HepG2 (cell line): ENCODE measurements at regions not wholly inside any gene's neighbourhood (a gene's known extent, or its start where the extent isn't known, plus 50 kb on each side); places are given as distances from the start of the nearest gene placed in this dataset.

Source experiments
- ATAC-seq: fragments of 200-7000 bp; cut with Tn5 transposase; 3 replicates; pipeline ENCODE4 v1.9.1; 2020; ENCODE audit warnings: mild to moderate bottlenecking, moderate library complexity
- BruUV-seq: library from RNA; stranded (reverse); fragments of 400-500 nt; replicated peaks from 2 replicates; lab custom pipeline; 2021; lab: Mats Ljungman, UMichigan
- CTCF ChIA-PET: fragments of 300-600 bp; formaldehyde crosslinking; extraction: SDS; loops from one replicate; lab custom pipeline; 2021; ENCODE audit warnings: low total read pairs, inconsistent platforms, low intra/inter-chr PET ratio; lab: Yijun Ruan, JAX
- POLR2A ChIA-PET: fragments of 350-600 bp; sonication (Branson Sonifier 250); formaldehyde crosslinking; loops from one replicate; lab custom pipeline; 2020; ENCODE audit warnings: antibody characterized with exemption, inconsistent platforms; lab: Yijun Ruan, JAX
- DNase-seq: peaks from one replicate; pipeline ENCODE4 v3.0.0-alpha.2; 2015; ENCODE audit warnings: low spot score
- FAIRE-seq: peaks from 3 replicates; lab custom pipeline; 2011; peaks lifted over from hg19 to GRCh38; lab: Jason Lieb, UNC
- H2AFZ ChIP-seq: one replicate; pipeline ENCODE4 v1.6.1; 2011; ENCODE audit warnings: low read length, inconsistent platforms
- H3K27ac ChIP-seq: fragments of 300-600 bp; 3 replicates; pipeline ENCODE4 v1.8.0; 2011; ENCODE audit warnings: mixed run types, mild to moderate bottlenecking, mixed read lengths, low read length, inconsistent platforms; ENCODE audit not compliant: insufficient read depth; ENCODE audit errors: extremely low read length
- H3K27me3 ChIP-seq, 2 experiments: fragments of 200-600 bp in 1 of 2; 2 replicates in 1 of 2; 3 replicates in 1 of 2; pipeline versions ENCODE4 v1.6.0 to v1.8.0; 2011; ENCODE audit warnings: low read length in 2 of 2, mild to moderate bottlenecking in 2 of 2, moderate library complexity in 2 of 2, inconsistent platforms in 1 of 2; ENCODE audit not compliant: insufficient read depth in 2 of 2, control insufficient read depth in 1 of 2
- H3K36me3 ChIP-seq, 2 experiments: fragments of 200-600 bp in 1 of 2; replicated peaks in 1 of 2; 2 replicates in 1 of 2; 3 replicates in 1 of 2; pipeline versions ENCODE4 v1.5.1 to v1.8.0; 2011; ENCODE audit warnings: low read length in 2 of 2, inconsistent platforms in 1 of 2; ENCODE audit not compliant: insufficient read depth in 2 of 2, control insufficient read depth in 1 of 2
- H3K4me1 ChIP-seq: 2 replicates; pipeline ENCODE4 v1.5.1; 2012; ENCODE audit warnings: low read length, inconsistent platforms; ENCODE audit not compliant: insufficient read depth
- H3K4me2 ChIP-seq: 2 replicates; pipeline ENCODE4 v1.6.0; 2011; ENCODE audit warnings: low read depth, low read length, inconsistent platforms
- H3K4me3 ChIP-seq, 3 experiments: fragments of 200-600 bp in 1 of 3; sonication (generic), shearing (Covaris generic) in 1 of 3; replicated peaks in 1 of 3; 2 replicates each; pipeline ENCODE4 v1.5.1; 2011 to 2016; ENCODE audit warnings: low read length in 3 of 3, inconsistent platforms in 2 of 3, low read depth in 2 of 3, mild to moderate bottlenecking in 2 of 3, control low read depth in 1 of 3, mixed read lengths in 1 of 3; ENCODE audit not compliant: insufficient read depth in 1 of 3
- H3K79me2 ChIP-seq: one replicate; pipeline ENCODE4 v1.6.1; 2011; ENCODE audit warnings: low read length, inconsistent platforms; ENCODE audit not compliant: insufficient read depth
- H3K9ac ChIP-seq: 2 replicates; pipeline ENCODE4 v1.6.0; 2011; ENCODE audit warnings: mild to moderate bottlenecking, low read depth, low read length, inconsistent platforms; ENCODE audit not compliant: insufficient read depth
- H3K9me3 ChIP-seq: 2 replicates; pipeline ENCODE4 v1.5.1; 2012; ENCODE audit warnings: mild to moderate bottlenecking, low read length
- H4K20me1 ChIP-seq: 2 replicates; pipeline ENCODE4 v1.6.0; 2011; ENCODE audit warnings: inconsistent platforms, mild to moderate bottlenecking, low read length, moderate library complexity; ENCODE audit not compliant: insufficient read depth
- EP300 ChIP-seq, 3 experiments: sonication (generic) in 1 of 3; formaldehyde crosslinking in 1 of 3; IDR thresholded peaks; 2 replicates each; pipeline versions ENCODE4 v1.5.1 to v1.6.1; 2011 to 2020; ENCODE audit warnings: low read depth in 2 of 3, low read length in 2 of 3, borderline replicate concordance in 1 of 3, improper control_type of control experiment in 1 of 3, mild to moderate bottlenecking in 1 of 3, missing genetic modification reagents in 1 of 3, moderate library complexity in 1 of 3
- GTF3A ChIP-seq: sonication (generic); formaldehyde crosslinking; conservative IDR thresholded peaks from 2 replicates; pipeline ENCODE4 v1.4.0; 2020; ENCODE audit warnings: mild to moderate bottlenecking, missing genetic modification reagents
- ISL2 ChIP-seq: sonication (generic); formaldehyde crosslinking; IDR thresholded peaks from 2 replicates; pipeline ENCODE4 v1.5.0; 2020; ENCODE audit warnings: missing genetic modification reagents
- SCMH1 ChIP-seq: sonication (generic); formaldehyde crosslinking; IDR thresholded peaks from 2 replicates; pipeline ENCODE4 v1.9.0; 2021; ENCODE audit warnings: missing genetic modification reagents, mild to moderate bottlenecking, borderline replicate concordance
- TRAFD1 ChIP-seq: sonication (generic); formaldehyde crosslinking; IDR thresholded peaks from 2 replicates; pipeline ENCODE4 v1.5.1; 2020; ENCODE audit warnings: missing genetic modification reagents, mild to moderate bottlenecking, borderline replicate concordance
- USF2 ChIP-seq, 2 experiments: sonication (generic) in 1 of 2; formaldehyde crosslinking in 1 of 2; IDR thresholded peaks; 2 replicates each; pipeline versions ENCODE4 v1.5.1 to v1.6.1; 2011 to 2020; ENCODE audit warnings: borderline replicate concordance in 1 of 2, low read depth in 1 of 2, low read length in 1 of 2, mild to moderate bottlenecking in 1 of 2, missing genetic modification reagents in 1 of 2, moderate library complexity in 1 of 2
- ZNF136 ChIP-seq: sonication (generic); formaldehyde crosslinking; IDR thresholded peaks from 2 replicates; pipeline ENCODE4 v1.8.1; 2022; ENCODE audit warnings: low read depth, mild to moderate bottlenecking, moderate library complexity, missing genetic modification reagents
- ZNF333 ChIP-seq: sonication (generic); formaldehyde crosslinking; IDR thresholded peaks from 2 replicates; pipeline ENCODE4 v1.4.0; 2020; ENCODE audit warnings: mild to moderate bottlenecking, missing genetic modification reagents, borderline replicate concordance
- ZNF496 ChIP-seq: sonication (generic); formaldehyde crosslinking; IDR thresholded peaks from 2 replicates; pipeline ENCODE4 v1.8.1; 2023; ENCODE audit warnings: mild to moderate bottlenecking, moderate library complexity, missing genetic modification reagents; ENCODE audit not compliant: insufficient replicate concordance
- ZNF776 ChIP-seq: sonication (generic); formaldehyde crosslinking; IDR thresholded peaks from 2 replicates; pipeline ENCODE4 v1.4.0; 2020; ENCODE audit warnings: mild to moderate bottlenecking, missing genetic modification reagents
- WGBS: methylation state at CpG from one replicate; pipeline ENCODE4 v1.1.6; 2017; ENCODE audit warnings: low lambda C conversion rate; 5-methylcytosine and 5-hydroxymethylcytosine counted together
- in situ Hi-C: cut with HindIII; loops from 2 replicates; pipeline ENCODE4 v1.10.0; 2017; ENCODE audit warnings: low pct_unique_long_range_greater_than_20kb; ENCODE audit not compliant: extremely low pct_ligation_motif_present
- intact Hi-C: fragments of 100-400 bp; cut with micrococcal nuclease; formaldehyde crosslinking; loops from one replicate; pipeline ENCODE4 v1.10.0; 2022; ENCODE audit not compliant: unreplicated experiment
- TF ChIP-seq, protein P1 (sequence below): sonication (generic); formaldehyde crosslinking; IDR thresholded peaks from 2 replicates; pipeline ENCODE4 v1.4.0; 2020; ENCODE audit warnings: mild to moderate bottlenecking, missing genetic modification reagents
- TF ChIP-seq, protein P2 (sequence below): sonication (generic); formaldehyde crosslinking; IDR thresholded peaks from 2 replicates; pipeline ENCODE4 v1.8.0; 2022; ENCODE audit warnings: mild to moderate bottlenecking, missing genetic modification reagents, borderline replicate concordance
- TF ChIP-seq, protein P3 (sequence below): sonication (generic); formaldehyde crosslinking; IDR thresholded peaks from 2 replicates; pipeline ENCODE4 v1.8.0; 2022; ENCODE audit warnings: mild to moderate bottlenecking, missing genetic modification reagents, moderate library complexity

GRCh38 chr3:190972196-190972595, 109.7 kb upstream of the GMNC start:
- Histone ChIP-seq H3K9ac (no peak overlapping the region), H3K36me3 (no peaks in the 10 kb centered on the region), H4K20me1 (no peaks in the 10 kb centered on the region), H3K27me3 (no peaks in the 10 kb centered on the region), H3K4me3 (no peak overlapping the region), H3K4me1 (no peaks in the 10 kb centered on the region), H3K9me3 (no peaks in the 10 kb centered on the region), H3K79me2 (no peaks in the 10 kb centered on the region), H3K4me2 (no peak overlapping the region), H2AFZ (no peak overlapping the region), H3K27ac (no peak overlapping the region)
- in situ Hi-C loops (no loop called here), intact Hi-C loops (no loop called here)
- no peak for DNase-seq
- ChIA-PET CTCF (no interaction called here), POLR2A (no interaction called here)
- ATAC-seq: no peak
- FAIRE-seq: no peak
- WGBS: 4% methylated on average over 5 of the region's 5 CpGs
- BruUV-seq: no TSS peak
- TF ChIP-seq, protein P1, sequence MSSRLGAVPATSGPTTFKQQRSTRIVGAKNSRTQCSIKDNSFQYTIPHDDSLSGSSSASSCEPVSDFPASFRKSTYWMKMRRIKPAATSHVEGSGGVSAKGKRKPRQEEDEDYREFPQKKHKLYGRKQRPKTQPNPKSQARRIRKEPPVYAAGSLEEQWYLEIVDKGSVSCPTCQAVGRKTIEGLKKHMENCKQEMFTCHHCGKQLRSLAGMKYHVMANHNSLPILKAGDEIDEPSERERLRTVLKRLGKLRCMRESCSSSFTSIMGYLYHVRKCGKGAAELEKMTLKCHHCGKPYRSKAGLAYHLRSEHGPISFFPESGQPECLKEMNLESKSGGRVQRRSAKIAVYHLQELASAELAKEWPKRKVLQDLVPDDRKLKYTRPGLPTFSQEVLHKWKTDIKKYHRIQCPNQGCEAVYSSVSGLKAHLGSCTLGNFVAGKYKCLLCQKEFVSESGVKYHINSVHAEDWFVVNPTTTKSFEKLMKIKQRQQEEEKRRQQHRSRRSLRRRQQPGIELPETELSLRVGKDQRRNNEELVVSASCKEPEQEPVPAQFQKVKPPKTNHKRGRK (CRISPR knock-in tag): no peak
- TF ChIP-seq ISL2 (CRISPR knock-in tag) (no peak), TRAFD1 (CRISPR knock-in tag) (no peak), GTF3A (CRISPR knock-in tag) (no peak), ZNF496 (CRISPR knock-in tag) (no peak), EP300 (IDR thresholded peaks at IDR 0.05; ENCODE audit: low read depth in 2 of 2, low read length in 2 of 2) (no peak), EP300 (CRISPR knock-in tag; IDR thresholded peaks at IDR 0.05; ENCODE audit: borderline replicate concordance) (no peak), ZNF776 (no peak), ZNF333 (CRISPR knock-in tag) (no peak), ZNF136 (CRISPR knock-in tag) (no peak), USF2 (IDR thresholded peaks at IDR 0.05; ENCODE audit: low read depth, low read length) (no peak), USF2 (CRISPR knock-in tag; IDR thresholded peaks at IDR 0.05; ENCODE audit: borderline replicate concordance) (no peak), SCMH1 (CRISPR knock-in tag) (no peak)
- TF ChIP-seq, protein P2, sequence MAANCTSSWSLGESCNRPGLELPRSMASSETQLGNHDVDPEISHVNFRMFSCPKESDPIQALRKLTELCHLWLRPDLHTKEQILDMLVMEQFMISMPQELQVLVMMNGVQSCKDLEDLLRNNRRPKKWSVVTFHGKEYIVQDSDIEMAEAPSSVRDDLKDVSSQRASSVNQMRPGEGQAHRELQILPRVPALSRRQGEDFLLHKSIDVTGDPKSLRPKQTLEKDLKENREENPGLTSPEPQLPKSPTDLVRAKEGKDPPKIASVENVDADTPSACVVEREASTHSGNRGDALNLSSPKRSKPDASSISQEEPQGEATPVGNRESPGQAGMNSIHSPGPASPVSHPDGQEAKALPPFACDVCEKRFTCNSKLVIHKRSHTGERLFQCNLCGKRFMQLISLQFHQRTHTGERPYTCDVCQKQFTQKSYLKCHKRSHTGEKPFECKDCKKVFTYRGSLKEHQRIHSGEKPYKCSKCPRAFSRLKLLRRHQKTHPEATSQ (CRISPR knock-in tag): no peak
- TF ChIP-seq, protein P3, sequence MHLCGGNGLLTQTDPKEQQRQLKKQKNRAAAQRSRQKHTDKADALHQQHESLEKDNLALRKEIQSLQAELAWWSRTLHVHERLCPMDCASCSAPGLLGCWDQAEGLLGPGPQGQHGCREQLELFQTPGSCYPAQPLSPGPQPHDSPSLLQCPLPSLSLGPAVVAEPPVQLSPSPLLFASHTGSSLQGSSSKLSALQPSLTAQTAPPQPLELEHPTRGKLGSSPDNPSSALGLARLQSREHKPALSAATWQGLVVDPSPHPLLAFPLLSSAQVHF: no peak
